HepG2 (cell line): ENCODE measurements at regions not wholly inside any gene's neighbourhood (a gene's known extent, or its start where the extent isn't known, plus 50 kb on each side); places are given as distances from the start of the nearest gene placed in this dataset.

Experiments
- ATAC-seq: fragments of 200-7000 bp; cut with Tn5 transposase; 3 replicates; pipeline ENCODE4 v1.9.1; 2020; ENCODE audit warnings: mild to moderate bottlenecking, moderate library complexity
- BruUV-seq: library from RNA; stranded (reverse); fragments of 400-500 nt; replicated peaks from 2 replicates; lab custom pipeline; 2021; lab: Mats Ljungman, UMichigan
- CTCF ChIA-PET: fragments of 300-600 bp; formaldehyde crosslinking; extraction: SDS; loops from one replicate; lab custom pipeline; 2021; ENCODE audit warnings: low total read pairs, inconsistent platforms, low intra/inter-chr PET ratio; lab: Yijun Ruan, JAX
- POLR2A ChIA-PET: fragments of 350-600 bp; sonication (Branson Sonifier 250); formaldehyde crosslinking; loops from one replicate; lab custom pipeline; 2020; ENCODE audit warnings: antibody characterized with exemption, inconsistent platforms; lab: Yijun Ruan, JAX
- DNase-seq: peaks from one replicate; pipeline ENCODE4 v3.0.0-alpha.2; 2015; ENCODE audit warnings: low spot score
- FAIRE-seq: peaks from 3 replicates; lab custom pipeline; 2011; peaks lifted over from hg19 to GRCh38; lab: Jason Lieb, UNC
- H2AFZ ChIP-seq: one replicate; pipeline ENCODE4 v1.6.1; 2011; ENCODE audit warnings: low read length, inconsistent platforms
- H3K27ac ChIP-seq: fragments of 300-600 bp; 3 replicates; pipeline ENCODE4 v1.8.0; 2011; ENCODE audit warnings: mixed run types, mild to moderate bottlenecking, mixed read lengths, low read length, inconsistent platforms; ENCODE audit not compliant: insufficient read depth; ENCODE audit errors: extremely low read length
- H3K27me3 ChIP-seq, 2 experiments: fragments of 200-600 bp in 1 of 2; 2 replicates in 1 of 2; 3 replicates in 1 of 2; pipeline versions ENCODE4 v1.6.0 to v1.8.0; 2011; ENCODE audit warnings: low read length in 2 of 2, mild to moderate bottlenecking in 2 of 2, moderate library complexity in 2 of 2, inconsistent platforms in 1 of 2; ENCODE audit not compliant: insufficient read depth in 2 of 2, control insufficient read depth in 1 of 2
- H3K36me3 ChIP-seq, 2 experiments: fragments of 200-600 bp in 1 of 2; replicated peaks in 1 of 2; 2 replicates in 1 of 2; 3 replicates in 1 of 2; pipeline versions ENCODE4 v1.5.1 to v1.8.0; 2011; ENCODE audit warnings: low read length in 2 of 2, inconsistent platforms in 1 of 2; ENCODE audit not compliant: insufficient read depth in 2 of 2, control insufficient read depth in 1 of 2
- H3K4me1 ChIP-seq: 2 replicates; pipeline ENCODE4 v1.5.1; 2012; ENCODE audit warnings: low read length, inconsistent platforms; ENCODE audit not compliant: insufficient read depth
- H3K4me2 ChIP-seq: 2 replicates; pipeline ENCODE4 v1.6.0; 2011; ENCODE audit warnings: low read depth, low read length, inconsistent platforms
- H3K4me3 ChIP-seq, 3 experiments: fragments of 200-600 bp in 1 of 3; sonication (generic), shearing (Covaris generic) in 1 of 3; replicated peaks in 1 of 3; 2 replicates each; pipeline ENCODE4 v1.5.1; 2011 to 2016; ENCODE audit warnings: low read length in 3 of 3, inconsistent platforms in 2 of 3, low read depth in 2 of 3, mild to moderate bottlenecking in 2 of 3, control low read depth in 1 of 3, mixed read lengths in 1 of 3; ENCODE audit not compliant: insufficient read depth in 1 of 3
- H3K79me2 ChIP-seq: one replicate; pipeline ENCODE4 v1.6.1; 2011; ENCODE audit warnings: low read length, inconsistent platforms; ENCODE audit not compliant: insufficient read depth
- H3K9ac ChIP-seq: 2 replicates; pipeline ENCODE4 v1.6.0; 2011; ENCODE audit warnings: mild to moderate bottlenecking, low read depth, low read length, inconsistent platforms; ENCODE audit not compliant: insufficient read depth
- H3K9me3 ChIP-seq: 2 replicates; pipeline ENCODE4 v1.5.1; 2012; ENCODE audit warnings: mild to moderate bottlenecking, low read length
- H4K20me1 ChIP-seq: 2 replicates; pipeline ENCODE4 v1.6.0; 2011; ENCODE audit warnings: inconsistent platforms, mild to moderate bottlenecking, low read length, moderate library complexity; ENCODE audit not compliant: insufficient read depth
- ZBTB40 ChIP-seq, 2 experiments: fragments of 450-650 bp in 1 of 2; sonication (generic) in 1 of 2; formaldehyde crosslinking in 1 of 2; IDR thresholded peaks; 2 replicates each; pipeline versions ENCODE4 v1.6.1 to v1.8.0; 2016 to 2022; ENCODE audit warnings: antibody characterized with exemption in 1 of 2, mild to moderate bottlenecking in 1 of 2, missing genetic modification reagents in 1 of 2
- WGBS: methylation state at CpG from one replicate; pipeline ENCODE4 v1.1.6; 2017; ENCODE audit warnings: low lambda C conversion rate; 5-methylcytosine and 5-hydroxymethylcytosine counted together
- in situ Hi-C: cut with HindIII; loops from 2 replicates; pipeline ENCODE4 v1.10.0; 2017; ENCODE audit warnings: low pct_unique_long_range_greater_than_20kb; ENCODE audit not compliant: extremely low pct_ligation_motif_present
- intact Hi-C: fragments of 100-400 bp; cut with micrococcal nuclease; formaldehyde crosslinking; loops from one replicate; pipeline ENCODE4 v1.10.0; 2022; ENCODE audit not compliant: unreplicated experiment

DNA sequence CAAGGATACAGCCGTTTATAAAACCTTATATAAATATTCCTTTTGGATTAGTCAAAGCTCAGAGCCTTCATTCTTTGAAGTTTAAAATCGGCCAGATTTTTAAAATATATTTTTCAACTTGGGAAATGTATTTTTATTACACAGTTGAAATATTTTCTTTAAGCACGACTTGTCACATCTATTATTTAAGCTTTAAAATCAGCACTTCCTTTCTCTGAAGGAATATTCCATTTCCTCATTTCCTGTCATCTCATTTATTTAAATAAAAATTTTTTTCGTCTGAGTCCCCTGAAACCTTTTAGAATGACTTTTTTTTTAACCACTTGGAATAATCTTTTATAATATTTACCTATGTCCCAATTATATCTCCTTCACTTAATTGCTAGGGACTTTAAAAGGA is 107.5 kb upstream of the PDE3A start:
- no TSS peak for BruUV-seq
- intact Hi-C loops = no loop called here

More for the DNA sequence above, 107.5 kb upstream of the PDE3A start:
- no peaks in the 10 kb centered on the region; a peak in 1 of 5 replicates for H3K27me3 ChIP-seq
- no peaks in the 10 kb centered on the region for H3K79me2 ChIP-seq
- H4K20me1 ChIP-seq = no peaks in the 10 kb centered on the region
- H2AFZ ChIP-seq = no peak overlapping the region
- in situ Hi-C loops = no loop called here
- H3K4me2 ChIP-seq = no peak overlapping the region
- DNase-seq (no peak), FAIRE-seq (no peak), ATAC-seq (no peak)
- ChIA-PET POLR2A (no interaction called here), CTCF (no interaction called here)
- no peak overlapping the region for H3K9ac ChIP-seq
- no peak overlapping the region for H3K27ac ChIP-seq
- H3K4me3 ChIP-seq = no peak overlapping the region
- peaks cover 45% of the 10 kb centered on the region for H3K9me3 ChIP-seq
- H3K36me3 ChIP-seq = no peaks in the 10 kb centered on the region
- no peaks in the 10 kb centered on the region; the same call in 1 of the 2 replicates for H3K4me1 ChIP-seq
- 9% methylated on average over 4 of the region's 4 CpGs for WGBS
- TF ChIP-seq ZBTB40 (IDR thresholded peaks at IDR 0.05) = no peak
- TF ChIP-seq ZBTB40 (CRISPR knock-in tag; IDR thresholded peaks at IDR 0.05) = no peak
